ENCODE measurements at regions not wholly inside any gene's neighbourhood (a gene's known extent, or its start where the extent isn't known, plus 50 kb on each side); places are given as distances from the start of the nearest gene placed in this dataset.

DNA sequence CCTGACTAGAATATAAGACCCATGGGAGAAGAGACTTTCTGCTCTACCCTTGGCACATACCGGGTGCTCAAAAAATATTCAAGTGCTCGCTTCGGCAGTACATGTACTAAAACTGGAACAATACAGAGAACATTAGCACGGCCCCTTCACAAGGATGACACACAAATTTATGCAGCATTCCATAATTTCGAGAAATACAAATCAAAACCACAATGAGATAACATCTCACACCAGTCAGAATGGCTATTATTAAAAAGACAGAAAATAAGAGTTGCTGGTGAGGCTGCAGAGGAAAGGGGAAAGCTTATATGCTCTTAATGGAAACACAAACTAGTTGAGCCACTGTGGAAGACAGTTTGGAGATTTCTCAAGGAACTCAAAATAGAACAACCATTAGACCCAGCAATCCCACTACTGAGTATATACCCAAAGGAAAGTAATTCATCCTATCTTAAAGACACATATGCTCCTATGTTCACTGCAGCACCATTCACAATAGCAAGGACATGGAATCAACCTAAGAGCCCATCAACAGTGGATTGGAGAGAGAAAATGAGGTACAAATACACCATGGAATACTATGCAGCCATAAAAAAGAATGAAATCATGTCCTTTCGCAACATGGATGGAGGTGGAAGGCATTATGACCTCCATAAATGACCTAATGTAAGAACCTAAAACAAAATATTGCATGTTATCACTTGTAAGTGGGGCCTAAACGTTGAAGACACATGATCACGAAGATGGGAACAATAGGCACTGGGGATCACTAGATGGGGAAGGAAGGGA is 71.6 kb upstream of the CYP1B1 start:
- peak overlapping the region; percentile 82 for H3K4me2 ChIP-seq (ENCODE audit: insufficient read depth, low read length)
- no peaks in the 10 kb centered on the region for H3K9me3 ChIP-seq (ENCODE audit: low read depth, low read length)
- TF ChIP-seq, protein P1, sequence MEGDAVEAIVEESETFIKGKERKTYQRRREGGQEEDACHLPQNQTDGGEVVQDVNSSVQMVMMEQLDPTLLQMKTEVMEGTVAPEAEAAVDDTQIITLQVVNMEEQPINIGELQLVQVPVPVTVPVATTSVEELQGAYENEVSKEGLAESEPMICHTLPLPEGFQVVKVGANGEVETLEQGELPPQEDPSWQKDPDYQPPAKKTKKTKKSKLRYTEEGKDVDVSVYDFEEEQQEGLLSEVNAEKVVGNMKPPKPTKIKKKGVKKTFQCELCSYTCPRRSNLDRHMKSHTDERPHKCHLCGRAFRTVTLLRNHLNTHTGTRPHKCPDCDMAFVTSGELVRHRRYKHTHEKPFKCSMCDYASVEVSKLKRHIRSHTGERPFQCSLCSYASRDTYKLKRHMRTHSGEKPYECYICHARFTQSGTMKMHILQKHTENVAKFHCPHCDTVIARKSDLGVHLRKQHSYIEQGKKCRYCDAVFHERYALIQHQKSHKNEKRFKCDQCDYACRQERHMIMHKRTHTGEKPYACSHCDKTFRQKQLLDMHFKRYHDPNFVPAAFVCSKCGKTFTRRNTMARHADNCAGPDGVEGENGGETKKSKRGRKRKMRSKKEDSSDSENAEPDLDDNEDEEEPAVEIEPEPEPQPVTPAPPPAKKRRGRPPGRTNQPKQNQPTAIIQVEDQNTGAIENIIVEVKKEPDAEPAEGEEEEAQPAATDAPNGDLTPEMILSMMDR (IDR thresholded peaks at IDR 0.05; ENCODE audit: extremely low read depth, low read depth, low read length), result no peak
- peak overlapping the region; percentile 100 for H3K27ac ChIP-seq (ENCODE audit: low read depth, low read length)
- H3K4me1 ChIP-seq (ENCODE audit: insufficient read depth, low read length), result peaks cover 36% of the 10 kb centered on the region
- H4K20me1 ChIP-seq (ENCODE audit: insufficient read depth, low read length), result no peaks in the 10 kb centered on the region
- DNase-seq (ENCODE audit: insufficient read length, low spot score, missing footprints), result peak; percentile 41
- peak overlapping the region; percentile 40 for H3K4me3 ChIP-seq (ENCODE audit: insufficient read depth, low read length)
- no peaks in the 10 kb centered on the region for H3K79me2 ChIP-seq (ENCODE audit: insufficient read depth, low read length)
- no peaks in the 10 kb centered on the region for H3K36me3 ChIP-seq (ENCODE audit: insufficient read depth, low read length)
- H2AFZ ChIP-seq (ENCODE audit: low read length), result no peak overlapping the region
- H3K27me3 ChIP-seq (ENCODE audit: insufficient read depth, low read length), result no peaks in the 10 kb centered on the region

DNA sequence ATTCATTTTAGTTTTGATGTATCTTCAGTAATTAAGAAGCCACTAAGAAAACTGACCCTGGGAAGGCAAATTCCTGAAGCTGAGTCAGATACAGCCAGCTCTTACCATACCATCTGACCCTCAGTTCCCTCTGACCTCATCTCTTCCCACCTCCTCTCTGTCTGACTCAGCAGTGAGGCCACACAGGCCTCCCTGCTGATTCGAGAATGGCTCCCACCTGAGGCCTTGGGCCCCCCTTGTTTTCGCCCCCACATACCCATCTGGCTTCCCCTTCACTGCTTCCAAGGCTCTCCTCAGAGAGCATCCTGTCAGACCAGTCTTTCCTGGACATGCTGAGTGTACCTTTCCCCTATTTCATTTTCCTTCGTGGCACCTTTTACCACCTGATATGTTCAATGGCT is 71.0 kb upstream of the CYP1B1 start:
- Histone ChIP-seq H4K20me1 (ENCODE audit: insufficient read depth, low read length) (no peaks in the 10 kb centered on the region), H3K4me2 (ENCODE audit: insufficient read depth, low read length) (peak overlapping the region; percentile 82), H3K9me3 (ENCODE audit: low read depth, low read length) (no peaks in the 10 kb centered on the region), H3K36me3 (ENCODE audit: insufficient read depth, low read length) (no peaks in the 10 kb centered on the region), H3K4me3 (ENCODE audit: insufficient read depth, low read length) (peak overlapping the region; percentile 57), H3K27me3 (ENCODE audit: insufficient read depth, low read length) (no peaks in the 10 kb centered on the region), H3K27ac (ENCODE audit: low read depth, low read length) (peak overlapping the region; percentile 100), H3K4me1 (ENCODE audit: insufficient read depth, low read length) (peaks cover 36% of the 10 kb centered on the region), H2AFZ (ENCODE audit: low read length) (peak overlapping the region; percentile 56), H3K79me2 (ENCODE audit: insufficient read depth, low read length) (no peaks in the 10 kb centered on the region)
- DNase-seq (ENCODE audit: insufficient read length, low spot score, missing footprints), result peak; percentile 86
- TF ChIP-seq, protein P1 (IDR thresholded peaks at IDR 0.05; ENCODE audit: extremely low read depth, low read depth, low read length), result no peak

DNA sequence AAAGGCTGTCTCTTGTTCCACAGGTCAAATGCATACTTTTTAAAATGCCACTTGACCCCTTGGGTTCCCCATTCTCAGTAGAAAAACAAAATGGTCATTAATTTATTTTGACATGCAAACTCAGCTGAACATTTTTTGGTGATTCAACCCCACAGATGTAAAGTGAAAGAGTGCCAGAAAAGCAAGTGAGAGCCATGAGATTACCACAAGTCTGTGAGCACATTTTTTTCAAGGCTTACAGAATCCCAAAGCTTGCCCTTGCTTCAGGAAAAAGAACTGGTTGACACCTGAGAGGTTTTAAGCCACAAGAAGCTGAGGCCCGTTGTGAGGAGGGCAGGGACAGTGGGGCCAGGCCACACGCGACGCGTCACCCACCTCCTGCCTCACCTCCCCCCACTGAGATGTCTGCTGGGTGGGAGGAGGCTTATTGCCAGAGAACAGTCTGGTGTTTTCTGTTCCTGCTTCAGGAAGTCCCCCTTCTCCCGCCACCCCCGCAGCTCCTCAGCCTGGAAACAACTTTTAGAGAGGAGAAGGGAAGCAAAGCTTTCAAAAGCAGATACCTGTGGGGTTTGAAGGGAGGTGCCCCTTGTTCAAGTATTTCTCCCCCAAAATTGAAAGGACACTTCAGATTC is 70.4 kb upstream of the CYP1B1 start:
- Histone ChIP-seq H3K4me1 (ENCODE audit: insufficient read depth, low read length) (peaks cover 36% of the 10 kb centered on the region), H3K27ac (ENCODE audit: low read depth, low read length) (peak overlapping the region; percentile 100), H3K27me3 (ENCODE audit: insufficient read depth, low read length) (no peaks in the 10 kb centered on the region), H3K36me3 (ENCODE audit: insufficient read depth, low read length) (no peaks in the 10 kb centered on the region), H3K9me3 (ENCODE audit: low read depth, low read length) (no peaks in the 10 kb centered on the region), H2AFZ (ENCODE audit: low read length) (peak overlapping the region; percentile 56), H3K4me3 (ENCODE audit: insufficient read depth, low read length) (peak overlapping the region; percentile 57), H4K20me1 (ENCODE audit: insufficient read depth, low read length) (no peaks in the 10 kb centered on the region), H3K4me2 (ENCODE audit: insufficient read depth, low read length) (peak overlapping the region; percentile 82), H3K79me2 (ENCODE audit: insufficient read depth, low read length) (no peaks in the 10 kb centered on the region)
- TF ChIP-seq, protein P1 (IDR thresholded peaks at IDR 0.05; ENCODE audit: extremely low read depth, low read depth, low read length), result no peak
- peak; percentile 67 for DNase-seq (ENCODE audit: insufficient read length, low spot score, missing footprints)

DNA sequence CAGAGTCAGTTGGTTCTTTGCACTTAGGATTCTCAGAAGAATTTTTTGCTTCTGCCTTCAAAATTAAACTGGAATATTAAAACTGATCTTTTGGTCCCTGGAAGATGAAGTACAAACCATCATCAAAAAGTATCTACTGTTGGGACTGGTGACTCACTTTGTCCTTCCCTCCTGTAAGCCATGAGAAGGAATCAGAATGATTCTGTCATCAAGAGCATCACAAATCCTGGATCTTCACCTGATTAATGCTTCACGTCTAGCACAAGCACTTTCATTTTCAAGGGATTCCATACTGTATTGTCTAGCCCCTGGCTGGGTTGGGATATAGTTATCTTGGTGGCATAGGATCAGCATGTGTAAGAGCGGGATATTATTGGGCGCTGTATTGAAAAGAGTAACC is 69.3 kb upstream of the CYP1B1 start:
- Histone ChIP-seq H3K4me3 (ENCODE audit: insufficient read depth, low read length) (no peak overlapping the region), H3K4me1 (ENCODE audit: insufficient read depth, low read length) (peaks cover 36% of the 10 kb centered on the region), H3K27me3 (ENCODE audit: insufficient read depth, low read length) (no peaks in the 10 kb centered on the region), H4K20me1 (ENCODE audit: insufficient read depth, low read length) (no peaks in the 10 kb centered on the region), H3K4me2 (ENCODE audit: insufficient read depth, low read length) (no peak overlapping the region), H3K9me3 (ENCODE audit: low read depth, low read length) (no peaks in the 10 kb centered on the region), H2AFZ (ENCODE audit: low read length) (no peak overlapping the region), H3K27ac (ENCODE audit: low read depth, low read length) (peak overlapping the region; percentile 100), H3K36me3 (ENCODE audit: insufficient read depth, low read length) (no peaks in the 10 kb centered on the region), H3K79me2 (ENCODE audit: insufficient read depth, low read length) (no peaks in the 10 kb centered on the region)
- DNase-seq (ENCODE audit: insufficient read length, low spot score, missing footprints), result no peak
- TF ChIP-seq, protein P1 (IDR thresholded peaks at IDR 0.05; ENCODE audit: extremely low read depth, low read depth, low read length), result no peak

All from osteoblast (primary cell).